ENCODE measurements at regions not wholly inside any gene's neighbourhood (a gene's known extent, or its start where the extent isn't known, plus 50 kb on each side); places are given as distances from the start of the nearest gene placed in this dataset.
"Not testable (repeated sequence)": the region's sequence is repeated elsewhere in the genome, so short reads cannot be mapped to it uniquely, and the experiment has no call there.

GRCh38 chr9:28378231-28378630 is 805.0 kb upstream of the C9orf72 start:
- DNase-seq: no peak

GRCh38 chr9:28379082-28379481 is 805.8 kb upstream of the C9orf72 start:
- DNase-seq: no peak

GRCh38 chr9:28389411-28389810 is 816.1 kb upstream of the C9orf72 start:
- no peak for DNase-seq

- no peak for DNase-seq
Measured at GRCh38 chr9:28394774-28395173, 821.5 kb upstream of the C9orf72 start.

- DNase-seq: no peak
Measured at GRCh38 chr9:28396058-28396457, 822.8 kb upstream of the C9orf72 start.

- no peak for DNase-seq
Measured at GRCh38 chr9:28407351-28407750, 834.1 kb upstream of the C9orf72 start.

GRCh38 chr9:28409919-28410318 is 836.6 kb upstream of the C9orf72 start:
- DNase-seq: no peak

- DNase-seq: no peak
Measured at GRCh38 chr9:28410411-28410810, 837.1 kb upstream of the C9orf72 start.

- no peak for DNase-seq
Measured at GRCh38 chr9:28413471-28413870, 840.2 kb upstream of the C9orf72 start.

- no peak for DNase-seq
Measured at GRCh38 chr9:28423255-28423654, 850.0 kb upstream of the C9orf72 start.

- DNase-seq: no peak
Measured at GRCh38 chr9:28435456-28435855, 862.2 kb upstream of the C9orf72 start.

- DNase-seq: no peak
Measured at GRCh38 chr9:28439688-28440087, 866.4 kb upstream of the C9orf72 start.

- DNase-seq: no peak
Measured at GRCh38 chr9:28443461-28443860, 870.2 kb upstream of the C9orf72 start.

GRCh38 chr9:28444637-28445036 is 871.4 kb upstream of the C9orf72 start:
- no peak for DNase-seq

GRCh38 chr9:28445211-28445610 is 871.9 kb upstream of the C9orf72 start:
- DNase-seq: no peak

- DNase-seq: no peak
Measured at GRCh38 chr9:28453918-28454317, 880.6 kb upstream of the C9orf72 start.

GRCh38 chr9:28456861-28457260 is 883.6 kb upstream of the C9orf72 start:
- no peak for DNase-seq

- DNase-seq: no peak
Measured at GRCh38 chr9:28464481-28465216, 891.4 kb upstream of the C9orf72 start.

- no peak for DNase-seq
Measured at GRCh38 chr9:28471261-28471660, 898.0 kb upstream of the C9orf72 start.

- DNase-seq: no peak
Measured at GRCh38 chr9:28487561-28487960, 914.3 kb upstream of the C9orf72 start.

- no peak for DNase-seq
Measured at GRCh38 chr9:28491121-28491520, 917.8 kb upstream of the C9orf72 start.

GRCh38 chr9:28498168-28498567 is 924.9 kb upstream of the C9orf72 start:
- not testable (repeated sequence) for DNase-seq

GRCh38 chr9:28502189-28502588 is 928.9 kb upstream of the C9orf72 start:
- no peak for DNase-seq

- DNase-seq: no peak
Measured at GRCh38 chr9:28502741-28503140, 929.5 kb upstream of the C9orf72 start.

GRCh38 chr9:28503573-28503972 is 930.3 kb upstream of the C9orf72 start:
- no peak for DNase-seq

All from DMS79 (cell line).